ENCODE measurements at regions not wholly inside any gene's neighbourhood (a gene's known extent, or its start where the extent isn't known, plus 50 kb on each side); places are given as distances from the start of the nearest gene placed in this dataset.

DNA sequence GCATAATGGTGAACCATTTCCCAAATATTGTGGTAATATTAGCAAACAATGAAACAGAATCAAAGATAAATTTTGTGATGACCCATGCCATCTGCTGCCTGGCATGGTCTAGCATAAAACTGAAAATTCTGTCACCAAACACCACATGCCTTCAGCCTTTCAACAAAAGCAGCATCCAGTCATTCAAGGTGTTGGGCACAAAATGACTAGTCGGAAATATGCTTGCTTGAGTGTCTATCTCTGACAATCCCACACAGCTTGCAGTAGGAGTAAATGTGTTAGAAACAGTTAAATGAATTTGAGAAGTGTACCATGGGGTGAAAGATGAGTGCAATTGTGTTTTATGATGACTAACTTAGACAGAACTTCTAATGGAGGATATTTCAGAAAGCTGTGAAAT is 61.7 kb upstream of the CDIN1 start:
- no peak overlapping the region for H2BK15ac ChIP-seq (ENCODE audit: low read length)
- no peak overlapping the region for H3K9ac ChIP-seq (ENCODE audit: low read depth, low read length, poor library complexity)
- H3K23ac ChIP-seq (ENCODE audit: low read depth, low read length, poor library complexity), result no peak overlapping the region
- no peak overlapping the region for H2BK12ac ChIP-seq (ENCODE audit: low read length)
- H2BK5ac ChIP-seq (ENCODE audit: low read length), result no peak overlapping the region
- no peaks in the 10 kb centered on the region for H3K79me1 ChIP-seq (ENCODE audit: low read depth, low read length)
- no peak overlapping the region for H3K14ac ChIP-seq (ENCODE audit: low read length)
- no peak overlapping the region for H2AFZ ChIP-seq (ENCODE audit: low read length)
- H3K4me1 ChIP-seq (ENCODE audit: control insufficient read depth in 2 of 2, insufficient read depth in 1 of 2, low read depth in 1 of 2, low read length in 2 of 2), result no peaks in the 10 kb centered on the region
- H3K4me3 ChIP-seq (ENCODE audit: low read length in 2 of 2), result no peak overlapping the region
- WGBS, 2 donors (ENCODE audit: extremely low coverage in 2 of 2, insufficient read length in 2 of 2, insufficient replicate concordance in 1 of 2), result no CpG with 5 or more reads among the region's 1 CpG
- no peak overlapping the region for H3K18ac ChIP-seq (ENCODE audit: low read length)
- no peaks in the 10 kb centered on the region for H3K36me3 ChIP-seq (replicated peaks in 1 of 2; ENCODE audit: control insufficient read depth in 2 of 2, insufficient read depth in 2 of 2, low read length in 2 of 2)
- H4K91ac ChIP-seq (ENCODE audit: low read depth, low read length, poor library complexity), result no peak overlapping the region
- no peaks in the 10 kb centered on the region for H3K9me3 ChIP-seq (replicated peaks in 1 of 2; ENCODE audit: control insufficient read depth in 2 of 2, insufficient read depth in 1 of 2, low read depth in 1 of 2, low read length in 2 of 2)
- H2AK5ac ChIP-seq (ENCODE audit: low read depth, low read length), result no peak overlapping the region
- H3K4me2 ChIP-seq (ENCODE audit: insufficient read depth, low read length, poor library complexity, severe bottlenecking), result no peak overlapping the region
- no peak overlapping the region for H3K27ac ChIP-seq (replicated peaks; ENCODE audit: low read length)
- no peak overlapping the region for H3K4ac ChIP-seq (ENCODE audit: low read length)
- DNase-seq (ENCODE audit: low spot score), result no peak
- H3K27me3 ChIP-seq (ENCODE audit: control insufficient read depth in 3 of 3, insufficient read depth in 3 of 3, low read depth in 1 of 3, low read length in 3 of 3), result no peaks in the 10 kb centered on the region
- H2BK120ac ChIP-seq (ENCODE audit: low read depth, low read length), result no peak overlapping the region
- no peak overlapping the region for H4K8ac ChIP-seq (ENCODE audit: low read depth, low read length)

DNA sequence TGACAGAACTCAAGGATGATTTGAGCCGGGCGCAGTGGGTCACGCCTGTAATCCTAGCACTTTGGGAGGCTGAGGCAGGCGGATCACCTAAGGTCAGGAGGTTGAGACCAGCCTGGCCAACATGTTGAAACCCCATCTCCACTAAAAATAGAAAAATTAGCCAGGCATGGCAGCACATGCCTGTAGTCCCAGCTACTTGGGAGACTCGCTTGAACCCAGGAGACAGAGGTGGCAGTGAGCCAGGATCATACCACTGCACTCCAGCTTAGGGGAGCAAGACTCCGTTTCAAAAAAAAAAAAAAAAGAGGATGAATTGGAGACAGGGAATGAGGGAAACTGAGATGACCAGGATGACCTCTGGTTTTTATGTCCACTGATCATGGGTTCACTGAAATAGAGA is 60.4 kb upstream of the CDIN1 start:
- no peaks in the 10 kb centered on the region for H3K27me3 ChIP-seq (ENCODE audit: control insufficient read depth in 3 of 3, insufficient read depth in 3 of 3, low read depth in 1 of 3, low read length in 3 of 3)
- no peak overlapping the region for H2AFZ ChIP-seq (ENCODE audit: low read length)
- no peak overlapping the region for H2BK12ac ChIP-seq (ENCODE audit: low read length)
- no peak overlapping the region for H2BK5ac ChIP-seq (ENCODE audit: low read length)
- H3K4ac ChIP-seq (ENCODE audit: low read length), result no peak overlapping the region
- H3K18ac ChIP-seq (ENCODE audit: low read length), result no peak overlapping the region
- no peak overlapping the region for H2BK120ac ChIP-seq (ENCODE audit: low read depth, low read length)
- H3K27ac ChIP-seq (replicated peaks; ENCODE audit: low read length), result no peak overlapping the region
- no peak overlapping the region for H3K9ac ChIP-seq (ENCODE audit: low read depth, low read length, poor library complexity)
- no peak overlapping the region for H4K8ac ChIP-seq (ENCODE audit: low read depth, low read length)
- H4K91ac ChIP-seq (ENCODE audit: low read depth, low read length, poor library complexity), result no peak overlapping the region
- no peak overlapping the region for H3K4me3 ChIP-seq (ENCODE audit: low read length in 2 of 2)
- no peak overlapping the region for H2BK15ac ChIP-seq (ENCODE audit: low read length)
- H3K79me1 ChIP-seq (ENCODE audit: low read depth, low read length), result no peaks in the 10 kb centered on the region
- H3K9me3 ChIP-seq (replicated peaks in 1 of 2; ENCODE audit: control insufficient read depth in 2 of 2, insufficient read depth in 1 of 2, low read depth in 1 of 2, low read length in 2 of 2), result no peaks in the 10 kb centered on the region
- no peak for DNase-seq (ENCODE audit: low spot score)
- no peak overlapping the region for H3K4me2 ChIP-seq (ENCODE audit: insufficient read depth, low read length, poor library complexity, severe bottlenecking)
- no peak overlapping the region for H3K14ac ChIP-seq (ENCODE audit: low read length)
- no CpG with 5 or more reads among the region's 6 CpGs for WGBS, 2 donors (ENCODE audit: extremely low coverage in 2 of 2, insufficient read length in 2 of 2, insufficient replicate concordance in 1 of 2)
- H2AK5ac ChIP-seq (ENCODE audit: low read depth, low read length), result no peak overlapping the region
- no peak overlapping the region for H3K23ac ChIP-seq (ENCODE audit: low read depth, low read length, poor library complexity)
- no peaks in the 10 kb centered on the region for H3K4me1 ChIP-seq (ENCODE audit: control insufficient read depth in 2 of 2, insufficient read depth in 1 of 2, low read depth in 1 of 2, low read length in 2 of 2)
- no peaks in the 10 kb centered on the region for H3K36me3 ChIP-seq (replicated peaks in 1 of 2; ENCODE audit: control insufficient read depth in 2 of 2, insufficient read depth in 2 of 2, low read length in 2 of 2)

DNA sequence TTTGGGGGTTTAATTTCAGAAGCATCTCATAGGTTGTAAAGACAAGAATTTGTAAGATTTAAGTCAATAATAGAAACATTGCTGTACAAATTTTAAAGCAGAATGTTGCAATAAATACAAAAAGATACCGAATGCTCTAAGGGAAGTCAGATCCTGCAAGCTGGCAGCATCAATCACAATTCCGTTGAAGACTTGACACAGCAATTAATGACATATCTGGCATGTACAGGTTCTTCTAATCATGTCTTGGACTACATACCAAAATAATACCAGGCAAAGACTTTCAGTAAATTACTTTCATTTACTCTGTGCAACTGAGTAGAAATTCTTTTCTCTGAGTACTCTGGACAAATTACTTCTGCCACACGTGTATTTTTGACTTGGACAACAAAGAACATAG is 54.0 kb upstream of the CDIN1 start:
- no peak overlapping the region for H2BK120ac ChIP-seq (ENCODE audit: low read depth, low read length)
- no peak overlapping the region for H2AK5ac ChIP-seq (ENCODE audit: low read depth, low read length)
- no peak overlapping the region for H3K9ac ChIP-seq (ENCODE audit: low read depth, low read length, poor library complexity)
- H3K4me1 ChIP-seq (ENCODE audit: control insufficient read depth in 2 of 2, insufficient read depth in 1 of 2, low read depth in 1 of 2, low read length in 2 of 2), result peaks cover 0 to 4% of the 10 kb centered on the region in 2 donors
- no peak overlapping the region for H2BK5ac ChIP-seq (ENCODE audit: low read length)
- no peak overlapping the region for H3K14ac ChIP-seq (ENCODE audit: low read length)
- no peak overlapping the region for H3K4me2 ChIP-seq (ENCODE audit: insufficient read depth, low read length, poor library complexity, severe bottlenecking)
- H3K23ac ChIP-seq (ENCODE audit: low read depth, low read length, poor library complexity), result no peak overlapping the region
- H3K4ac ChIP-seq (ENCODE audit: low read length), result no peak overlapping the region
- DNase-seq (ENCODE audit: low spot score), result no peak
- H3K36me3 ChIP-seq (replicated peaks in 1 of 2; ENCODE audit: control insufficient read depth in 2 of 2, insufficient read depth in 2 of 2, low read length in 2 of 2), result no peaks in the 10 kb centered on the region
- no peaks in the 10 kb centered on the region for H3K79me1 ChIP-seq (ENCODE audit: low read depth, low read length)
- H3K27ac ChIP-seq (replicated peaks; ENCODE audit: low read length), result no peak overlapping the region
- no peak overlapping the region for H4K91ac ChIP-seq (ENCODE audit: low read depth, low read length, poor library complexity)
- H4K8ac ChIP-seq (ENCODE audit: low read depth, low read length), result no peak overlapping the region
- no peak overlapping the region for H2BK15ac ChIP-seq (ENCODE audit: low read length)
- WGBS, 2 donors (ENCODE audit: extremely low coverage in 2 of 2, insufficient read length in 2 of 2, insufficient replicate concordance in 1 of 2), result no CpG with 5 or more reads among the region's 3 CpGs
- H3K9me3 ChIP-seq (replicated peaks in 1 of 2; ENCODE audit: control insufficient read depth in 2 of 2, insufficient read depth in 1 of 2, low read depth in 1 of 2, low read length in 2 of 2), result peaks cover 0 to 1% of the 10 kb centered on the region in 2 donors
- no peaks in the 10 kb centered on the region for H3K27me3 ChIP-seq (ENCODE audit: control insufficient read depth in 3 of 3, insufficient read depth in 3 of 3, low read depth in 1 of 3, low read length in 3 of 3)
- H3K4me3 ChIP-seq (ENCODE audit: low read length in 2 of 2), result no peak overlapping the region
- H3K18ac ChIP-seq (ENCODE audit: low read length), result no peak overlapping the region
- no peak overlapping the region for H2BK12ac ChIP-seq (ENCODE audit: low read length)
- H2AFZ ChIP-seq (ENCODE audit: low read length), result no peak overlapping the region

DNA sequence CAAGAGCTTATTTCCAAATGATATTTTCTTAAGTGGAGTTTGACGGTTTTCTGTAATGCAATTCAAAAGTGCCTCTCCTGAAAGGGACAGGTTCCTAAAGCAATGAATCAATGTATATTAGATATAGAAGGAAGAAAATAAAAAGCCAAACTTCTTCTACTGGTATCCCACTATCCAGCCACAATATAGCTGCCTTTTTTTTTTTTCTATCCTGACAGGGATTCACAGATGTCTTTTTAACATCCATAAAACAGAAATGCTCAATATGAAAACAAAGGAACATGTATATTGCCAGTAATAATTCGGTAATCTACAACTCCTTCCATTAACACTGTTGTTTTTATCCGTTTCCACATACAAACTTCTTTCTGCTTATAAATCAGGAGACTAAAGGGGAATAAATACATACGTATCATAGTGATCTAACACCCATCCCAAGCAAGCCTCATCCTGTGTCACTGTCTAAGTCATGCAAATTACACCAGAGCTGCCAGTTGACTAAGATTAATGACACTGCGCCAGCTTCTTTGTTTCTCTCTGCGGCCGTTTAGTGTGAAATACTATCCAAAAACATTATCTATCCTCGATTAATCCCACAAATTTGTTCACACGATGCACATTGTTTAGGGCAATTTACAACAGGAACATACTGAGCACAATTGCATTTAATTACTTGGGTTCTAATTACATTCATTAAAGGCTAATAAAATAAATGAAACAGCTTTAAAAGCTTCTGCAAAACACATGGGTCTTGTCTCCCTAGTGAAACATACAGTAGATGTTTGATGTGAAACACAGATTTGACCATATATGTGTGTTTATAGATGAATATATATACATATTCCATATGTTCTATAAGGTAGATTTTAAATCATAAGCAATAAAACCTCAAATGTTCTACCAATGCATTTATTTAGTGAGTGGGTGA is 51.9 kb upstream of the CDIN1 start:
- Histone ChIP-seq H3K23ac (ENCODE audit: low read depth, low read length, poor library complexity) (no peak overlapping the region), H4K8ac (ENCODE audit: low read depth, low read length) (no peak overlapping the region), H3K27me3 (ENCODE audit: control insufficient read depth in 3 of 3, insufficient read depth in 3 of 3, low read depth in 1 of 3, low read length in 3 of 3) (no peaks in the 10 kb centered on the region), H2BK120ac (ENCODE audit: low read depth, low read length) (no peak overlapping the region), H3K79me1 (ENCODE audit: low read depth, low read length) (no peaks in the 10 kb centered on the region), H3K14ac (ENCODE audit: low read length) (no peak overlapping the region), H4K91ac (ENCODE audit: low read depth, low read length, poor library complexity) (no peak overlapping the region), H3K36me3 (replicated peaks in 1 of 2; ENCODE audit: control insufficient read depth in 2 of 2, insufficient read depth in 2 of 2, low read length in 2 of 2) (no peaks in the 10 kb centered on the region), H3K18ac (ENCODE audit: low read length) (no peak overlapping the region), H2AK5ac (ENCODE audit: low read depth, low read length) (no peak overlapping the region), H3K4me2 (ENCODE audit: insufficient read depth, low read length, poor library complexity, severe bottlenecking) (no peak overlapping the region), H3K4ac (ENCODE audit: low read length) (no peak overlapping the region), H2BK12ac (ENCODE audit: low read length) (no peak overlapping the region), H3K4me1 (ENCODE audit: control insufficient read depth in 2 of 2, insufficient read depth in 1 of 2, low read depth in 1 of 2, low read length in 2 of 2) (peaks cover 2 to 4% of the 10 kb centered on the region in 2 donors), H2BK5ac (ENCODE audit: low read length) (no peak overlapping the region), H2BK15ac (ENCODE audit: low read length) (no peak overlapping the region), H3K4me3 (ENCODE audit: low read length in 2 of 2) (no peak overlapping the region), H3K9ac (ENCODE audit: low read depth, low read length, poor library complexity) (no peak overlapping the region), H3K27ac (replicated peaks; ENCODE audit: low read length) (no peak overlapping the region), H3K9me3 (replicated peaks in 1 of 2; ENCODE audit: control insufficient read depth in 2 of 2, insufficient read depth in 1 of 2, low read depth in 1 of 2, low read length in 2 of 2) (peaks cover 0 to 1% of the 10 kb centered on the region in 2 donors), H2AFZ (ENCODE audit: low read length) (no peak overlapping the region)
- WGBS, 2 donors (ENCODE audit: extremely low coverage in 2 of 2, insufficient read length in 2 of 2, insufficient replicate concordance in 1 of 2), result no CpG with 5 or more reads among the region's 9 CpGs
- DNase-seq (ENCODE audit: low spot score), result no peak
